ENCODE measurements at regions not wholly inside any gene's neighbourhood (a gene's known extent, or its start where the extent isn't known, plus 50 kb on each side); places are given as distances from the start of the nearest gene placed in this dataset.

DNA sequence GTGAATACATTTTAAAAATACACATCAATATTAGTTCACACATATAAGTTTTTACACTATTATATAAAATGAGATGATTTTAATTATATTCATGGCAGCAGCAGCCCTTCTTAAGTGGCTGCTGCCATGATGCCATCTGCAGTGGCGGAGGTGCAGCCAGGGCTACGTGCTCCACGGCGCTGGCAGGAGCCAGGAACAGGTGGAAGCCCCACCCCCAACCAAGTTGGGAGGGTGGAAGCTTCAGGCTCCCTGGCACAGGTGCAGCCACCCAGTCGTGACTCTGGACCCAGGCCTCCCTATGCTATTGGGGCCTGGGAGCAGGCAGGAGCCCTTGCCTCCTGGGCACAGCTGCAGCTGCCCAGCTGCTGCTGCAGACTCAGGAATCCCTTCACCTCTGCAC, 646.9 kb upstream of the PCDH9 start:
- no peak for TF ChIP-seq SREBF1 (IDR thresholded peaks at IDR 0.05; ENCODE audit: low read length)
- TF ChIP-seq SMC3 (IDR thresholded peaks at IDR 0.05; ENCODE audit: borderline replicate concordance, low read length): no peak
- TF ChIP-seq POLR2A (IDR thresholded peaks at IDR 0.05; ENCODE audit: low read depth, low read length): no peak
- no peak for TF ChIP-seq GABPA (IDR thresholded peaks at IDR 0.05; ENCODE audit: low read depth)
- no peak for TF ChIP-seq JUNB (IDR thresholded peaks at IDR 0.05)
- TF ChIP-seq, protein P1, sequence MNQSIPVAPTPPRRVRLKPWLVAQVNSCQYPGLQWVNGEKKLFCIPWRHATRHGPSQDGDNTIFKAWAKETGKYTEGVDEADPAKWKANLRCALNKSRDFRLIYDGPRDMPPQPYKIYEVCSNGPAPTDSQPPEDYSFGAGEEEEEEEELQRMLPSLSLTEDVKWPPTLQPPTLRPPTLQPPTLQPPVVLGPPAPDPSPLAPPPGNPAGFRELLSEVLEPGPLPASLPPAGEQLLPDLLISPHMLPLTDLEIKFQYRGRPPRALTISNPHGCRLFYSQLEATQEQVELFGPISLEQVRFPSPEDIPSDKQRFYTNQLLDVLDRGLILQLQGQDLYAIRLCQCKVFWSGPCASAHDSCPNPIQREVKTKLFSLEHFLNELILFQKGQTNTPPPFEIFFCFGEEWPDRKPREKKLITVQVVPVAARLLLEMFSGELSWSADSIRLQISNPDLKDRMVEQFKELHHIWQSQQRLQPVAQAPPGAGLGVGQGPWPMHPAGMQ (IDR thresholded peaks at IDR 0.05; ENCODE audit: borderline replicate concordance): no peak
- TF ChIP-seq, protein P2, sequence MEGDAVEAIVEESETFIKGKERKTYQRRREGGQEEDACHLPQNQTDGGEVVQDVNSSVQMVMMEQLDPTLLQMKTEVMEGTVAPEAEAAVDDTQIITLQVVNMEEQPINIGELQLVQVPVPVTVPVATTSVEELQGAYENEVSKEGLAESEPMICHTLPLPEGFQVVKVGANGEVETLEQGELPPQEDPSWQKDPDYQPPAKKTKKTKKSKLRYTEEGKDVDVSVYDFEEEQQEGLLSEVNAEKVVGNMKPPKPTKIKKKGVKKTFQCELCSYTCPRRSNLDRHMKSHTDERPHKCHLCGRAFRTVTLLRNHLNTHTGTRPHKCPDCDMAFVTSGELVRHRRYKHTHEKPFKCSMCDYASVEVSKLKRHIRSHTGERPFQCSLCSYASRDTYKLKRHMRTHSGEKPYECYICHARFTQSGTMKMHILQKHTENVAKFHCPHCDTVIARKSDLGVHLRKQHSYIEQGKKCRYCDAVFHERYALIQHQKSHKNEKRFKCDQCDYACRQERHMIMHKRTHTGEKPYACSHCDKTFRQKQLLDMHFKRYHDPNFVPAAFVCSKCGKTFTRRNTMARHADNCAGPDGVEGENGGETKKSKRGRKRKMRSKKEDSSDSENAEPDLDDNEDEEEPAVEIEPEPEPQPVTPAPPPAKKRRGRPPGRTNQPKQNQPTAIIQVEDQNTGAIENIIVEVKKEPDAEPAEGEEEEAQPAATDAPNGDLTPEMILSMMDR (IDR thresholded peaks at IDR 0.05 in 2 of 3, conservative IDR thresholded peaks at IDR 0.05 in 1 of 3; ENCODE audit: control insufficient read depth in 2 of 3, extremely low read depth in 1 of 3, insufficient read depth in 1 of 3, low read depth in 3 of 3, low read length in 3 of 3): no peak
- no peak for TF ChIP-seq CBX5 (IDR thresholded peaks at IDR 0.05; ENCODE audit: low read depth)
- no peak for TF ChIP-seq MXI1 (IDR thresholded peaks at IDR 0.05; ENCODE audit: low read depth, low read length)
- no peak for TF ChIP-seq ZBED1 (IDR thresholded peaks at IDR 0.05; ENCODE audit: borderline replicate concordance)
- TF ChIP-seq ZZZ3 (IDR thresholded peaks at IDR 0.05; ENCODE audit: control insufficient read depth, insufficient read length, low read depth): no peak
